Neural progenitor cell (in vitro differentiated cells): ENCODE measurements at regions not wholly inside any gene's neighbourhood (a gene's known extent, or its start where the extent isn't known, plus 50 kb on each side); places are given as distances from the start of the nearest gene placed in this dataset.

ENCODE experiments used
- DNase-seq: peaks from one replicate; pipeline ENCODE4 v3.0.0-alpha.2; 2016; ENCODE audit warnings: low spot score
- H2AFZ ChIP-seq: fragments of 200-600 bp; sonication (generic); replicated peaks from 2 replicates; pipeline ENCODE4 v1.6.1; 2016; ENCODE audit warnings: antibody characterized with exemption
- H3F3A ChIP-seq: fragments of 200-600 bp; sonication (generic); 2 replicates; pipeline ENCODE4 v1.6.1; 2016; ENCODE audit warnings: antibody characterized with exemption, low read depth
- H3K27ac ChIP-seq: fragments of 200-600 bp; sonication (generic); 2 replicates; pipeline ENCODE4 v1.5.1; 2016; ENCODE audit warnings: mild to moderate bottlenecking
- H3K27me3 ChIP-seq: fragments of 200-600 bp; sonication (generic); 2 replicates; pipeline ENCODE4 v1.6.1; 2016; ENCODE audit warnings: mild to moderate bottlenecking, moderate library complexity
- H3K36me3 ChIP-seq: fragments of 200-600 bp; sonication (generic); 2 replicates; pipeline ENCODE4 v1.5.1; 2016
- H3K4me1 ChIP-seq: fragments of 200-600 bp; sonication (generic); 2 replicates; pipeline ENCODE4 v1.6.1; 2016; ENCODE audit warnings: mixed run types
- H3K4me2 ChIP-seq: fragments of 200-600 bp; sonication (generic); 2 replicates; pipeline ENCODE4 v1.6.1; 2016
- H3K4me3 ChIP-seq: fragments of 200-600 bp; sonication (generic); 2 replicates; pipeline ENCODE4 v1.5.1; 2016
- H3K79me2 ChIP-seq: fragments of 200-600 bp; sonication (generic); 2 replicates; pipeline ENCODE4 v1.6.1; 2016; ENCODE audit warnings: low read depth
- H3K9ac ChIP-seq: fragments of 200-600 bp; sonication (generic); 2 replicates; pipeline ENCODE4 v1.6.1; 2016
- H3K9me3 ChIP-seq: fragments of 200-600 bp; sonication (generic); 2 replicates; pipeline ENCODE4 v1.5.1; 2016; ENCODE audit warnings: low read depth
- H4K20me1 ChIP-seq: fragments of 200-600 bp; sonication (generic); 2 replicates; pipeline ENCODE4 v1.6.1; 2016; ENCODE audit warnings: low read depth
- H3K27ac Mint-ChIP-seq: 3 replicates; pipeline ENCODE4 v1.8.0; 2021; ENCODE audit warnings: mixed read lengths
- H3K27me3 Mint-ChIP-seq: 2 replicates; pipeline ENCODE4 v1.8.0; 2022; ENCODE audit warnings: low read depth, mild to moderate bottlenecking, inconsistent platforms, moderate library complexity, mixed read lengths; ENCODE audit not compliant: insufficient read depth
- H3K36me3 Mint-ChIP-seq: 3 replicates; pipeline ENCODE4 v1.8.0; 2021; ENCODE audit warnings: mixed read lengths
- H3K4me1 Mint-ChIP-seq: 3 replicates; pipeline ENCODE4 v1.8.0; 2021; ENCODE audit warnings: mixed read lengths
- H3K4me3 Mint-ChIP-seq: 3 replicates; pipeline ENCODE4 v1.8.0; 2021; ENCODE audit warnings: mild to moderate bottlenecking, moderate library complexity, mixed read lengths
- H3K9me3 Mint-ChIP-seq: 3 replicates; pipeline ENCODE4 v1.8.0; 2020; ENCODE audit warnings: mixed read lengths
- EZH2 ChIP-seq: fragments of 200-600 bp; sonication (generic); IDR thresholded peaks from 2 replicates; pipeline ENCODE4 v1.6.1; 2017; ENCODE audit warnings: antibody characterized with exemption, mild to moderate bottlenecking, moderate library complexity
- EZH2phosphoT487 ChIP-seq: fragments of 200-600 bp; sonication (generic); IDR thresholded peaks from 2 replicates; pipeline ENCODE4 v1.6.1; 2017; ENCODE audit warnings: antibody characterized with exemption
- TF ChIP-seq, protein P1 (sequence below): fragments of 200-600 bp; sonication (generic); IDR thresholded peaks from 2 replicates; pipeline ENCODE4 v1.5.1; 2017; ENCODE audit warnings: antibody characterized with exemption, mild to moderate bottlenecking

GRCh38 chr10:44046605-44047004, 338.3 kb downstream of the CXCL12 start:
- no peaks in the 10 kb centered on the region for H3F3A ChIP-seq
- H3K27ac ChIP-seq = no peak overlapping the region
- TF ChIP-seq EZH2phosphoT487 (no peak), EZH2 (no peak)
- TF ChIP-seq, protein P1, sequence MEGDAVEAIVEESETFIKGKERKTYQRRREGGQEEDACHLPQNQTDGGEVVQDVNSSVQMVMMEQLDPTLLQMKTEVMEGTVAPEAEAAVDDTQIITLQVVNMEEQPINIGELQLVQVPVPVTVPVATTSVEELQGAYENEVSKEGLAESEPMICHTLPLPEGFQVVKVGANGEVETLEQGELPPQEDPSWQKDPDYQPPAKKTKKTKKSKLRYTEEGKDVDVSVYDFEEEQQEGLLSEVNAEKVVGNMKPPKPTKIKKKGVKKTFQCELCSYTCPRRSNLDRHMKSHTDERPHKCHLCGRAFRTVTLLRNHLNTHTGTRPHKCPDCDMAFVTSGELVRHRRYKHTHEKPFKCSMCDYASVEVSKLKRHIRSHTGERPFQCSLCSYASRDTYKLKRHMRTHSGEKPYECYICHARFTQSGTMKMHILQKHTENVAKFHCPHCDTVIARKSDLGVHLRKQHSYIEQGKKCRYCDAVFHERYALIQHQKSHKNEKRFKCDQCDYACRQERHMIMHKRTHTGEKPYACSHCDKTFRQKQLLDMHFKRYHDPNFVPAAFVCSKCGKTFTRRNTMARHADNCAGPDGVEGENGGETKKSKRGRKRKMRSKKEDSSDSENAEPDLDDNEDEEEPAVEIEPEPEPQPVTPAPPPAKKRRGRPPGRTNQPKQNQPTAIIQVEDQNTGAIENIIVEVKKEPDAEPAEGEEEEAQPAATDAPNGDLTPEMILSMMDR = peak; percentile 13
- no peaks in the 10 kb centered on the region for H3K79me2 ChIP-seq
- no peaks in the 10 kb centered on the region for H4K20me1 ChIP-seq
- no peaks in the 10 kb centered on the region for H3K27me3 Mint-ChIP-seq
- H3K4me2 ChIP-seq = no peak overlapping the region
- no peaks in the 10 kb centered on the region for H3K27me3 ChIP-seq
- H2AFZ ChIP-seq = no peak overlapping the region
- H3K9me3 ChIP-seq = no peaks in the 10 kb centered on the region
- H3K36me3 Mint-ChIP-seq = peaks cover 2% of the 10 kb centered on the region
- H3K36me3 ChIP-seq = no peaks in the 10 kb centered on the region
- no peak overlapping the region for H3K9ac ChIP-seq
- peak; percentile 42 for DNase-seq
- H3K4me1 ChIP-seq = peaks cover 20% of the 10 kb centered on the region
- H3K4me1 Mint-ChIP-seq = peaks cover 17% of the 10 kb centered on the region
- no peaks in the 10 kb centered on the region for H3K9me3 Mint-ChIP-seq
- H3K4me3 Mint-ChIP-seq = no peak overlapping the region
- no peak overlapping the region for H3K4me3 ChIP-seq
- no peak overlapping the region for H3K27ac Mint-ChIP-seq

GRCh38 chr10:44045020-44045419, 339.9 kb downstream of the CXCL12 start:
- DNase-seq = no peak
- peaks cover 2% of the 10 kb centered on the region for H3K9me3 Mint-ChIP-seq
- peaks cover 17% of the 10 kb centered on the region for H3K4me1 Mint-ChIP-seq
- Histone ChIP-seq H3K4me2 (no peak overlapping the region), H3K9me3 (no peaks in the 10 kb centered on the region), H3F3A (no peaks in the 10 kb centered on the region), H3K36me3 (no peaks in the 10 kb centered on the region), H2AFZ (peak overlapping the region; percentile 12), H4K20me1 (no peaks in the 10 kb centered on the region), H3K79me2 (no peaks in the 10 kb centered on the region), H3K27me3 (no peaks in the 10 kb centered on the region), H3K4me1 (peaks cover 20% of the 10 kb centered on the region), H3K9ac (no peak overlapping the region), H3K4me3 (no peak overlapping the region), H3K27ac (no peak overlapping the region)
- H3K27ac Mint-ChIP-seq = peak overlapping the region; percentile 17
- H3K27me3 Mint-ChIP-seq = no peaks in the 10 kb centered on the region
- no peak for TF ChIP-seq EZH2phosphoT487
- TF ChIP-seq, protein P1 = no peak
- no peak for TF ChIP-seq EZH2
- peaks cover 2% of the 10 kb centered on the region for H3K36me3 Mint-ChIP-seq
- H3K4me3 Mint-ChIP-seq = no peak overlapping the region

DNA sequence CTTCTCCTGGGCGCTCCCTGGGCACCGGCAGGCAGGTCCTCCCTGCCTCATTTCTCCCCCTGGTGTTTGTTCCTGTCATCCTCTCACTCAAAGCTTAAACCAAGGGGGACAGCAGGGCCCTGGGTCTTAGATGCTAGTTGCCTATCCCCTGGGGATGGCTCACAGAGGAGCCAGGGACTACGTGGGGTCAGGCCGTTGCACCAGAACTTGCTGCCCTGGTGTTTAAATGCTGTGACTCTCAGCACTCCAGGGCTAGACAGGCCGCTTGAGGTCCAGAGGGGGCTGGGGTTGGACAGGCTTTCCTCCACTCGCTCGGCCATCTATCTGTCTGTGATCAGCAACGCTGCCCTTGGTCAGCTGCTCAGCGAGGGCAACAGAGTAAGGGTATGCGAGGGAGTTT, 340.3 kb downstream of the CXCL12 start:
- H3K27ac Mint-ChIP-seq = no peak overlapping the region
- Histone ChIP-seq H2AFZ (peak overlapping the region; percentile 12), H3K27ac (no peak overlapping the region), H3K36me3 (no peaks in the 10 kb centered on the region), H3K9me3 (no peaks in the 10 kb centered on the region), H4K20me1 (no peaks in the 10 kb centered on the region), H3K79me2 (no peaks in the 10 kb centered on the region), H3F3A (no peaks in the 10 kb centered on the region), H3K27me3 (no peaks in the 10 kb centered on the region), H3K9ac (no peak overlapping the region), H3K4me3 (no peak overlapping the region), H3K4me1 (peaks cover 20% of the 10 kb centered on the region), H3K4me2 (no peak overlapping the region)
- peaks cover 2% of the 10 kb centered on the region for H3K36me3 Mint-ChIP-seq
- no peaks in the 10 kb centered on the region for H3K27me3 Mint-ChIP-seq
- TF ChIP-seq, protein P1 = peak; percentile 8
- TF ChIP-seq EZH2phosphoT487 = no peak
- H3K4me3 Mint-ChIP-seq = no peak overlapping the region
- H3K9me3 Mint-ChIP-seq = peaks cover 5% of the 10 kb centered on the region
- peaks cover 17% of the 10 kb centered on the region for H3K4me1 Mint-ChIP-seq
- DNase-seq = no peak
